HCT116 (cell line): ENCODE measurements at regions not wholly inside any gene's neighbourhood (a gene's known extent, or its start where the extent isn't known, plus 50 kb on each side); places are given as distances from the start of the nearest gene placed in this dataset.
"Not testable (repeated sequence)": the region's sequence is repeated elsewhere in the genome, so short reads cannot be mapped to it uniquely, and the experiment has no call there.

ENCODE experiments used
- CBX3 ChIP-seq: IDR thresholded peaks from 2 replicates; pipeline ENCODE4 v1.6.1; 2012; ENCODE audit warnings: low read depth
- CEBPB ChIP-seq: IDR thresholded peaks from 2 replicates; pipeline ENCODE4 v1.6.1; 2012; ENCODE audit warnings: low read depth
- EZH2 ChIP-seq: fragments of 200-600 bp; sonication (generic); IDR thresholded peaks from 2 replicates; pipeline ENCODE4 v1.6.1; 2017; ENCODE audit warnings: antibody characterized with exemption, mixed run types
- POLR2A ChIP-seq: IDR thresholded peaks from 2 replicates; pipeline ENCODE4 v1.7.0; 2011; ENCODE audit warnings: borderline replicate concordance; ENCODE audit not compliant: insufficient read depth, insufficient read length; ENCODE audit errors: extremely low read depth
- SRF ChIP-seq: IDR thresholded peaks from 2 replicates; pipeline ENCODE4 v1.6.1; 2012; ENCODE audit warnings: low read depth
- ZFX ChIP-seq: fragments of 450-650 bp; IDR thresholded peaks from 2 replicates; pipeline ENCODE4 v1.6.1; 2017
- TF ChIP-seq, protein P1 (sequence below), 3 experiments: fragments of 200-600 bp in 1 of 3; sonication (generic) in 1 of 3; IDR thresholded peaks in 2 of 3; conservative IDR thresholded peaks in 1 of 3; 2 replicates each; pipeline ENCODE4 v1.5.1; 2012 to 2017; ENCODE audit warnings: low read depth in 2 of 3, low read length in 2 of 3, antibody characterized with exemption in 1 of 3, borderline replicate concordance in 1 of 3, control low read depth in 1 of 3, mild to moderate bottlenecking in 1 of 3, mixed read lengths in 1 of 3, mixed run types in 1 of 3, moderate library complexity in 1 of 3; ENCODE audit not compliant: insufficient read depth in 1 of 3

DNA sequence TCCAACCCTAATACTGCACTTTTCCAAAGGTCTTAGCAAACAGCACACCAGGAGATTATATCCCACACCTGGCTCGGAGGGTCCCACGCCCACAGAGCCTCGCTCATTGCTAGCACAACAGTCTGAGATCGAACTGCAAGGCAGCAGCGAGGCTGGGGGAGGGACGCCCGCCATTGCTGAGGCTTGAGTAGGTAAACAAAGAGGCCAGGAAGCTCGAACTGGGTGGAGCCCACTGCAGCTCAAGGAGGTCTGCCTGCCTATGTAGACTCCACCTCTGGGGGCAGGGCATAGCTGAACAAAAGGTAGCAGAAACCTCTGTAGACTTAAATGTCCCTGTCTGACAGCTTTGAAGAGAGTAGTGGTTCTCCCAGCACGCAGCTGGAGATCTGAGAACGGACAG is 361.0 kb upstream of the PPP2R3A start:
- not testable (repeated sequence) for TF ChIP-seq EZH2, ZFX, CBX3, SRF, POLR2A, CEBPB
- TF ChIP-seq, protein P1, sequence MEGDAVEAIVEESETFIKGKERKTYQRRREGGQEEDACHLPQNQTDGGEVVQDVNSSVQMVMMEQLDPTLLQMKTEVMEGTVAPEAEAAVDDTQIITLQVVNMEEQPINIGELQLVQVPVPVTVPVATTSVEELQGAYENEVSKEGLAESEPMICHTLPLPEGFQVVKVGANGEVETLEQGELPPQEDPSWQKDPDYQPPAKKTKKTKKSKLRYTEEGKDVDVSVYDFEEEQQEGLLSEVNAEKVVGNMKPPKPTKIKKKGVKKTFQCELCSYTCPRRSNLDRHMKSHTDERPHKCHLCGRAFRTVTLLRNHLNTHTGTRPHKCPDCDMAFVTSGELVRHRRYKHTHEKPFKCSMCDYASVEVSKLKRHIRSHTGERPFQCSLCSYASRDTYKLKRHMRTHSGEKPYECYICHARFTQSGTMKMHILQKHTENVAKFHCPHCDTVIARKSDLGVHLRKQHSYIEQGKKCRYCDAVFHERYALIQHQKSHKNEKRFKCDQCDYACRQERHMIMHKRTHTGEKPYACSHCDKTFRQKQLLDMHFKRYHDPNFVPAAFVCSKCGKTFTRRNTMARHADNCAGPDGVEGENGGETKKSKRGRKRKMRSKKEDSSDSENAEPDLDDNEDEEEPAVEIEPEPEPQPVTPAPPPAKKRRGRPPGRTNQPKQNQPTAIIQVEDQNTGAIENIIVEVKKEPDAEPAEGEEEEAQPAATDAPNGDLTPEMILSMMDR (IDR thresholded peaks at IDR 0.05 in 2 of 3, conservative IDR thresholded peaks at IDR 0.05 in 1 of 3; ENCODE audit: borderline replicate concordance in 1 of 3, insufficient read depth in 1 of 3, low read depth in 2 of 3, low read length in 2 of 3) = not testable (repeated sequence)
